GM19025 (cell line): ENCODE measurements at regions not wholly inside any gene's neighbourhood (a gene's known extent, or its start where the extent isn't known, plus 50 kb on each side); places are given as distances from the start of the nearest gene placed in this dataset.
A peak's percentile ranks its signal among the peaks of the same experiment; 100 is the strongest.

Experiments used
- ATAC-seq: cut with Tn5 transposase; IDR thresholded peaks from one replicate; pipeline ENCODE4 v1.9.1; 2021; ENCODE audit warnings: mild to moderate bottlenecking, low read depth, moderate library complexity; ENCODE audit not compliant: unreplicated experiment

GRCh38 chr4:30265716-30266115 is 454.5 kb upstream of the PCDH7 start:
- no peak for ATAC-seq

GRCh38 chr4:30268370-30268769 is 451.8 kb upstream of the PCDH7 start:
- ATAC-seq: no peak

DNA sequence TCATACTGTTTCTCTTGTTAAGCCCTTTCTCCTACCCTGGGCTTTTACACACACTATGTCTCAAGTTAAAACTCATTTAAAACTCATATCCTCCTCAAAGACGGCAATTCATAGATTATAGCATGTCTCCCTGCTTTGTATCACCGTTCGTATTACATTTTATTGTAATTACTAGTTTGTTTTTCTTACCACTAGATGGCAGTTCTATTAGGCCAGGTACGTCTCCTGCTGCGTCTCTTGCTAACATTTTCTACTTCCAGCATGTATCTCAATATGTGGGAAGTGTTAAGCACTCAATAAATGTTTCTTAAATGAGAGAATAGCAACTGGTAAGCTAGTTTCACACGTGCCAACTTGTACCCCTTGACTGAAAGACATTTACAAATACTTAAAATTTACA is 450.3 kb upstream of the PCDH7 start:
- ATAC-seq: no peak

DNA sequence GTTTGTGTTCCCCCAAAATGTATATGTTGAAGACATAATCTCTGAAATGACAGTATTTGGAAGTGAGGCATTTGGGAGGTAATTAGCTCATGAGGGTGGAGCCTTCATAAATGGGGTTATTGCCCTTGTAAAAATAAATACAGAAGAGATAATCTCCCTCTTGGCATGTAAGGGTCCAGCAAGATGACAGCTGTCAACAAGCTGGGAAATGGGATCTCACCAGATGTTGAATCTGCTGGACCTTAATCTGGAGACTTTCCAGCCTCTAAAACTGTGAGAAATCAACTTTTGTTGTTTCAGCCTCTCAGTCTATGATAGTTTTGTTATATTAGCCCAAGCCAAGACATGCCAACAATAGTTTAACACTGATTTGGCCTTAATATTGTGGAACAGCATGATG is 438.2 kb upstream of the PCDH7 start:
- no peak for ATAC-seq

- no peak for ATAC-seq
These were observed 436.8 kb upstream of the PCDH7 start for GRCh38 chr4:30283336-30283735.

DNA sequence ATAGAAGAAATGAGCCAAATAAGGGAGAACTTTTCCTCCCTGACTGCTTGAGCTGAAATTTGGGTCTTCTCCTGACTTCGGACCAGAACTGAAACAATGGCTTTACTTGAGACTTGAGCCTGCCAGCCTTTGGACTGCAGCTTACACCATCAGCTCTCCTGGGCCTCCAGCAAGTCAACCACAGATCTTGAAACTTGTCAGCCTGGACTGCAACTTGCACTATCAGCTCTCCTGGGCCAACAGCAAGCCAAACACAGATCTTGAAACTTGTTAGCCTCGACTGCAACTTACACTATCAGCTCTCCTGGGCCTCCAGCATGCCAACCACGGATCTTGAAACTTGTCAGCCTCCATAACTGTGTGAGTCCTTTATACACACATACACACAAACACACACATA is 425.9 kb upstream of the PCDH7 start:
- ATAC-seq: no peak

- ATAC-seq: no peak
These were observed 424.5 kb upstream of the PCDH7 start for GRCh38 chr4:30295652-30296051.

GRCh38 chr4:30314001-30314400 is 406.2 kb upstream of the PCDH7 start:
- ATAC-seq: no peak

DNA sequence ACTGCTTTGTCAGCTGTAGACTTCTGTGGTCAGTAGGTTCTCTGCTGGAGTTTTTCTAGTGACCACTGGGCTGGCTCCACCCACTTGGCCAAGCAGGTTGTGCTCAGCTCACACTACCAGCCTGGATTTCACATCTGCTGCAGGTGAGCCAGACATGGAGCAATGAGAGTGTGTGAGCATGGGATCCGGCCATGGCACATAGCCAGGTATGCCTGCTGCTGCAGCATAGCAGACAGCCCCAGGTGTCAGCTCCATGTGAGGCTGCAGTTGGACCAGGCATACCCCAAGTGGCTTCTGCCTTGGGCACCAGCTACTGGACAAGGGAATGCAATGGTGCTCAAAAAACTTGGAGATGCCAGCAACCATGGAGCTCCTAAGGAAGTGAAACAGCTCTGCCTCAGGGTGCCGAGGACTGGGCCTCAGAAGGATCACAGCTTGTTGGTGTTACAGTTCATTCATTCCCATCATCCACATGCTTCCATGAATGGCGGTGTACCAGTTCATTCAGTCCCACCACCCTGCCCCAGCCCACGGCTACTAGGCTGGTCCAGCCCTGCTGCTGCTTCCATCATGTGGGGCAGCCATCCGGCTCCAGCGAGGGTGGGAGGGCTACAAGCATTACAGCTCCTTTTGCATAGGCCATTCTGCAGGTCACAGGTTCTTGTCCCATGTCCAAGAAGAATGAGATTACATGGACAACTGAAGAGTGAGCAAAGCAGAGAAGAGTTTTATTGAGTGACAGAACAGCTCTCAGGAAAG is 389.1 kb upstream of the PCDH7 start:
- ATAC-seq: no peak

DNA sequence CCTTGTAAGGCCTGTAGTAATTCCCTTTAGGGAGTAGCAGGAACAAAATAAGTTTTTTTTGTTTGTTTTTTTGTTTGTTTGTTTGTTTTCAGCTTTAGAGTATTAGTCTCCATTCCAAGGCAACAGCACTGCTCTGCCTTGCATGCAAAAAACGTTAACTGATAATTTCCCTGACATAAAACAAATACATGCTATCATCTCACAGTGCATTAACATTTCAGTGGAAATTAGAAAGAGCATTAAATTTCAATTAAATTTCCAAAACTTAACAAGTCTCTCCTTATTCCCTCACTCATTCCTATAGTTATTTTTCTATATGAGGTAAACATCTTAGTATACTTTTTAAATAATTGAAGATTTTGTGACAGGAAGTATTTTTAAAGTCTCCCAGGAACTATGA is 378.4 kb upstream of the PCDH7 start:
- no peak for ATAC-seq

DNA sequence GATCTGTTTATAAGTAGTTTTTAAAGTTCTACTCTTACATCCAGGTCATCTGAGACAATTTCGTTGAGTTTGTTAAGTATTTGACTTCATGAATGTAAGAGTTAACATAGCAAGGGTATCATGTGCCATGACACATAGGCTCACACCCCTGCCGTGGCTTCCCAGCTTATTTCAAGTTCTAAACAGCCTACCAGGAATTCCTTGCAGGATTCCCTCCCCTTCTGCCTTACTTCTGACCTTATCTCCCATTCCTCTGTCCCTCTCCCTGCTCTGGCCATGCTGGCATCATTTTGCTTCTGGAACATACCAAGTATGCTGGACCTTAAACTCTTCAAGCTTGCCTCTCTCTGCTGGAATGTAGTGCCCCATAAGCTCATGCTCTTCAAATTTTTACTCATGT is 369.9 kb upstream of the PCDH7 start:
- ATAC-seq: no peak

- no peak for ATAC-seq
These were observed 365.6 kb upstream of the PCDH7 start for GRCh38 chr4:30354605-30355004.

- ATAC-seq: no peak
These were observed 357.7 kb upstream of the PCDH7 start for GRCh38 chr4:30362436-30362835.

DNA sequence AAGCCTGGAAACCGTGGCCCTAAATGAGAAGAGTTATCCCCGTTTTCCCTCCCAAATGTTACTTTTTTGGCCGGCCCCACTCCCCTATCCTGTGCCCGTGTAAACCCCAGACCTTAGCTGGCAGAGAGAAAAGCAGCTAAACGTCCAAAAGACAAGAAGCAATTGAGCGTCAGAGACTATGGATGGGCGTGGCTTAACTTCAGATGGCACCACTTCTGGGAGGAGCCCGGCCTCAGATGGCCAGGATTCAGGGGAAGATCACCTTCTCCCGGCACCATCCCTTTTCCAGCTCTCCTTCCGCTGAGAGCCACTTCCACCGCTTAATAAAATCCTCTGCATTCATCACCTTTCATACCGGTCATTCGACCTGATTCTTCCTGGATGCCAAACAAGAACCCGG is 350.1 kb upstream of the PCDH7 start:
- no peak for ATAC-seq

- ATAC-seq: peak; percentile 60
These were observed 339.7 kb upstream of the PCDH7 start for GRCh38 chr4:30380404-30380998.

DNA sequence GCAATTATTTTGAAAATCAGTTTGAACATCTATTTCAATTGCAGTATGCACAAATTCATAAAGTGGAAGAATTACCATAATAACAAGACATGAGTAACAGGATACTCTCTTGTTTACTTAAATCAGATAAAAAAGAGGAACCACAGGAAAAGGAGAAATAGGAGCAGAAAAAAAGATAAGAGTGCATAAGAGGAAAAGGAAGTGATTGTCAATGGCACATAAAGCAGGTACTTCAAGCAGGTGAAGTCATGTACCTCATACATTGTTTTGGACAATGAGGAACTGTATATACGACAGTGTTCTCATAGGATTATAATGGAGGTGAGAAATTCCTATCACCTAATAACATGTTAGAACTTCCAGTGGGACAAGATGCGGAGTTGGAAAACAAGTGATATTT is 334.5 kb upstream of the PCDH7 start:
- no peak for ATAC-seq

GRCh38 chr4:30386266-30386895 is 333.8 kb upstream of the PCDH7 start:
- ATAC-seq: no peak

GRCh38 chr4:30395902-30396301 is 324.3 kb upstream of the PCDH7 start:
- no peak for ATAC-seq

DNA sequence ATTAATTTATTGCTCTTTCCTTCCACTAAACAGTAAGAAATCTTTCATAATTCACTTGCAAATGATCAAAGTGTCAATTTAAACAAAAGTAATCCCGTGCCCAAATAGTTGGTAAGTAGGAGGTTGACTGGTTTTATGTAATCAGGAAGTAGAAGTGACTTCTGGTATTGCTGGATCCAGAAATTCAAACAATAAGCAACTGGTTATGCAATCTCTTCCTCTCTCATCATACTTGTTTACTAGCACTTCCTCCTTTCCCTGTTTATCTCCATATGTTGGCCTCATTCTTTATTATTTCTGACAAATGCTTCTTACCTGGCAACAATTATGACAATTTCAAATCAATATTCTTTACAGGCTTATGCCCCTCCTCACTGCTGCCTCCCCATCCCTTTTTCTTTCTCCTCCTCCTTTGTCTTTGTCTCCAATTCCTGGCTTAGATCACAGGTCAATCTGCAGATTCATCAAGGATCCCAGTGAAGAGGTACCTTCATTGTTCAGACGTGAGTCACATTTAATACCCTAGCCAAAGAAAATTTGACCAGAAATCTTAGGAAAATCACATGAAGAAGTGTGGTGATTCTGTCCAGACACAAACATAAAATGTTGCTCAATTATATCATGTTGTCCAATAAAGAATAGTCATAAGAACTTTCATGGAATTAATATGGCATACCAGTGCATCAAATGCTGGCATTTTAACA is 323.2 kb upstream of the PCDH7 start:
- no peak for ATAC-seq

GRCh38 chr4:30399476-30399875 is 320.7 kb upstream of the PCDH7 start:
- ATAC-seq: no peak

DNA sequence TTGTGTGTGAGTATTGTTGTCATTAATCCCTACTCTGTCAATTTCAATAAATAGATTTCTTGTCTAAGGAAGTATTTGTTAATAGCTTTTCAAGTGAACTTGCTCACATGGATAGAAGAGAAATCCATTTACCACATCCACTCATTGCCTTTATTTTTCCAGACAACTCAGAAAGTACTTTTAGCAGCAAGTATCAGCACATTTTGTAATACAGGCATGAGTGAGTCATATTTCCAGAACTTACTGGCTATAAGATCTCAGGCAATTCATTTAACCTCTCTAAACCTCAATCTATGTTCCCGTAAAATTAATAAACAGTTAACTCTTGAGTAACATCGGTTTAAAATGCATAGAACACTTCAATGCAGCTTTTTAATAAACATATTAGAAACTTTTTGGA is 317.9 kb upstream of the PCDH7 start:
- ATAC-seq: no peak
